22Rv1 (cell line): ENCODE measurements at regions not wholly inside any gene's neighbourhood (a gene's known extent, or its start where the extent isn't known, plus 50 kb on each side); places are given as distances from the start of the nearest gene placed in this dataset.
A peak's percentile ranks its signal among the peaks of the same experiment; 100 is the strongest.

Source experiments
- H3K27ac ChIP-seq: fragments of 450-650 bp; 2 replicates; pipeline ENCODE4 v1.5.1; 2017
- ZFX ChIP-seq: fragments of 450-650 bp; IDR thresholded peaks from 2 replicates; pipeline ENCODE4 v1.6.1; 2017; ENCODE audit warnings: antibody characterized with exemption, borderline replicate concordance
- TF ChIP-seq, protein P1 (sequence below): fragments of 450-650 bp; IDR thresholded peaks from 2 replicates; pipeline ENCODE4 v1.5.1; 2017; ENCODE audit warnings: mild to moderate bottlenecking

DNA sequence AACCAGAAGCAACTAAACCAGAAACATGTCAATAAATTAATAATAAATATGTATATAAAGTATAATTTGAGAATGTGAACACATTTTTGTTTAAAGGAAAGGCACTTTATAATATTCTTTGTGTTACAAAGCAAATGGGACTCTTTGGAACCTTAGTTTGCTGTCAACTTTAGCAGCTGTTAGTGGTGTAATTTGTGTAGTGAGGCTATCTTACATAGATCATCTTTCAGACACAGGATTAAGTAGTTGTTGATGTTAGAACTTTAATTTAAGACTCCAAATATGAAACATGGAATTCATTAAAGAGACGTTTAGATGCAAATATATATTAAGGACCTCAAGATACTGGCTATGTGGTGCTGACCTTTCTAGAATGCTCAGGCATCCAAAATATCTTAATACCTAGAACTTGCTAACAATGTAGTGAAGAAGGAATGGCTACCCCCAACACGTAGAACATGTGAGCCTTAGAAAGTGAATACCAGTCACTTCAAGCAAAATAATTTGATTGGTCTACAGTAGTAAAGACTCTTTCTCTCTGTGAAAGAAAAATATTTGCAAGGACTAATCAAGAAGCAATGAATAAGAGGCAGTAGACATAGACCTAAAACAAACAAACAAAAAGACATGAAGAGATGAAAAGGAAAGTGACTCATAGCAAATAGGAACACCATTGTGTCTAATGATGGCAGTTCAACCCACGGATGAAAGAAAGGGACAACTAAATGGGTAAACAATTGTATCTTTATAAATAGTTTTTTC is 811.4 kb downstream of the USP25 start:
- no peak overlapping the region for H3K27ac ChIP-seq
- TF ChIP-seq, protein P1, sequence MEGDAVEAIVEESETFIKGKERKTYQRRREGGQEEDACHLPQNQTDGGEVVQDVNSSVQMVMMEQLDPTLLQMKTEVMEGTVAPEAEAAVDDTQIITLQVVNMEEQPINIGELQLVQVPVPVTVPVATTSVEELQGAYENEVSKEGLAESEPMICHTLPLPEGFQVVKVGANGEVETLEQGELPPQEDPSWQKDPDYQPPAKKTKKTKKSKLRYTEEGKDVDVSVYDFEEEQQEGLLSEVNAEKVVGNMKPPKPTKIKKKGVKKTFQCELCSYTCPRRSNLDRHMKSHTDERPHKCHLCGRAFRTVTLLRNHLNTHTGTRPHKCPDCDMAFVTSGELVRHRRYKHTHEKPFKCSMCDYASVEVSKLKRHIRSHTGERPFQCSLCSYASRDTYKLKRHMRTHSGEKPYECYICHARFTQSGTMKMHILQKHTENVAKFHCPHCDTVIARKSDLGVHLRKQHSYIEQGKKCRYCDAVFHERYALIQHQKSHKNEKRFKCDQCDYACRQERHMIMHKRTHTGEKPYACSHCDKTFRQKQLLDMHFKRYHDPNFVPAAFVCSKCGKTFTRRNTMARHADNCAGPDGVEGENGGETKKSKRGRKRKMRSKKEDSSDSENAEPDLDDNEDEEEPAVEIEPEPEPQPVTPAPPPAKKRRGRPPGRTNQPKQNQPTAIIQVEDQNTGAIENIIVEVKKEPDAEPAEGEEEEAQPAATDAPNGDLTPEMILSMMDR, result no peak
- TF ChIP-seq ZFX, result no peak

DNA sequence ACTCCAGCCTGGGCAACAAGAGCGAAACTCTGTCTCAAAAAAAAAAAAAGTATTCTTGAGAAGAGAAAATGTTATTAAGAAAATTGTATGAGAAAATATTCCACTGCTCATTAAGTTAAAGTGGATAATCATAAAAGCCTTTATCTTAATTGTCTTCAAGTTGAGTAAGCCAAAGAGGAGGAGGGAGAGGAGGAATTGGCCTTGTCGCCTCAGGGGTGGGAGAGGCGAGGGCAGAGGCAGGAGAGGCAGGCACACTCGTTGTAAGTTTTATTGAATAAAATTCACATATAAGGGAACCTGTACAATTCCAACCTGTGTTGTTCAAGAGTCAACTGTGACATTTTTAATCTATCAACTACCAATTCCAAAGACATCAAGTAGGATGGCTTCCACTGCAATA is 820.3 kb downstream of the USP25 start:
- peak overlapping the region; percentile 49 for H3K27ac ChIP-seq
- TF ChIP-seq, protein P1, result no peak
- no peak for TF ChIP-seq ZFX

DNA sequence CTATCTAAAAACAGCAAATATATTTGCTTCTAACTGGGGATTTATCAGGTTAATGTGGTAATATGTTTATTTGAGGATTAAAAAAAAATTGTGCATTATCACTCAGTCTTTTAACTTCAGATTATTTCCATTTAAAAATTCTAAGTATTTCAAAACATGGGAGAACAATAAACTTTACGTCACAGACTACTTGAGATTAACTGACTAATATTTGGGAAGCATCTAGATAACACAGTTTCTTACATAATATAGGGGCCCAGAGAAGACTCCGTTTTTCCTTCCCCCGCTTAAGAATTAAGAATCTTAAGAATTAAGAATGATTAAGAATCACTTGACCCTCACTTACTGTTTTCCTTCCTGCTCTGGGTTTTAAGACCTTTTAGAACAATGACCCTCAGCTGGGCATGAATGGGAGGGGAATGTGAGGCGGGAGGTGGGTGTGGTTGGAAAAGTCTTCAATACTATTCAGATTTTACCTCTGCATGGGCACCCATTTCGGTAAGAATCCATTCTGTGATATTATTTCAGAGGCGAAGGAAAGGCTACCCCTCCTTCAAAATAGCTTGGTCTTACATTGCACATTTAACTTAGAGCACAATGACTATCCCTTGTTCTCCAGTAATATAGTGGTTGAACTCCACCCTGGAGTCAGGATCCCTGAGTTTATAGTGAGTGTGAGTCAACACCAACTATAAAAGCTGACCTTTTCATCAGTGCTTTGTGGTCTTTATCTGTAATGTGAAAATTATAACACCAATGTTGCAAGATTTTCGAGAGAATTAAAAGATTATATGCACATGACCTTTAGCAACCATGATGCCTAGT is 821.3 kb downstream of the USP25 start:
- peak overlapping the region; percentile 49 for H3K27ac ChIP-seq
- no peak for TF ChIP-seq ZFX
- TF ChIP-seq, protein P1, result no peak

DNA sequence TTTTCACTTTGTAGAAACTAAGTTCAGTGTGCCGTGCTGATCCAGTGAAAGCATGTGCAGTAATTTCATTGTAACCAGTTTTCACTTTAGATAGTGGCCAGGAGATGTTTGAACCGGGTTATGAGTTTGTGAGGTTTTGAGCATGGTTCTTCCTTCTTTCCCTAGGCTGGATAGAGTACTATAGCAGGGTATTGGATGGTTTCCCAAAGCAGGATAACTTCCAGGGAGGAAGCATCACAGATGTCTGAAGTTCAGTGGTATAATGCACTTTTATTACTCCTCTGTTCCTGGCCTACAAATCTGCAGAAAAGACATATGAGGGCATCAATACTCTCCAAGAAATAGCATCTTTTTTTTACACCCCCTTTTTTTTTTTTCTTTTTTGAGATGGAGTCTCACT is 823.1 kb downstream of the USP25 start:
- no peak overlapping the region for H3K27ac ChIP-seq
- TF ChIP-seq ZFX, result no peak
- TF ChIP-seq, protein P1, result no peak

DNA sequence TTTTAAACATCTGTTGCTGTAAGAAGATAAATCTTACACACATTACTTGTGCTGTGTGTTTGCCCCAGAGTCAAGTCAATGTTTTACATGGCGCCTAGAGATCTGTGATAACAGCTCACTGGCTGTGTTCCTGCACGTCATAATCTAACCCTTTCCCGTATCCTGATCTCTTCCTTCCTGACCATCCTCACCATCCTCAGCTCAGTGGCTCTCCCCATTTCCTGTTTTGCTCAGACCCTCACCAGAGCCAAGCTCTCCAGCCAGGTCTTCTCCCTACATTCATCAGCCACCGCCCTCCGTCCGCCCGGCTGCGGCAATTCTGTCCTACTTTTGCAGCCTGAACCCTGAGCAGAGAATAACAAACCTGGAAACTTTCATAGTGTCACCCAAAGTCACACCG is 824.7 kb downstream of the USP25 start:
- H3K27ac ChIP-seq, result no peak overlapping the region
- TF ChIP-seq, protein P1, result no peak
- no peak for TF ChIP-seq ZFX

DNA sequence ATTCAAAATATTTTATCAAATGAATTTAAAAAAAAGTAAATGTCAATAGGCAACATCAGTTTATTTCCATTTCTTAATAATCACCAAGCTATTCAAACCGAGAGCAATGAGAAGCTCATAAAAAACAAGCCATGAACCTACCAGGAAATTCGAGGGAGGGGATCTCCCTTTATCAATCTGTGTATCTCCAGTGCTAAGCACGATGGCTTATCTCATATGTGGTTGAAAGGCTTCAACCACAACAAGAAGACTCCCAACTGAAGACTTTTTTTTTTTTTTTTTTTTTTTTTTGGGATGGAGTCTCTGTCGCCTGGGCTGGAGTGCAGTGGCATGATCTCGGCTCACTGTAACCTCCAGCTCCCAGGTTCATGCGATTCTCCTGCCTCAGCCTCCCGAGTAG is 833.3 kb downstream of the USP25 start:
- no peak overlapping the region for H3K27ac ChIP-seq
- TF ChIP-seq ZFX, result no peak
- TF ChIP-seq, protein P1, result no peak

DNA sequence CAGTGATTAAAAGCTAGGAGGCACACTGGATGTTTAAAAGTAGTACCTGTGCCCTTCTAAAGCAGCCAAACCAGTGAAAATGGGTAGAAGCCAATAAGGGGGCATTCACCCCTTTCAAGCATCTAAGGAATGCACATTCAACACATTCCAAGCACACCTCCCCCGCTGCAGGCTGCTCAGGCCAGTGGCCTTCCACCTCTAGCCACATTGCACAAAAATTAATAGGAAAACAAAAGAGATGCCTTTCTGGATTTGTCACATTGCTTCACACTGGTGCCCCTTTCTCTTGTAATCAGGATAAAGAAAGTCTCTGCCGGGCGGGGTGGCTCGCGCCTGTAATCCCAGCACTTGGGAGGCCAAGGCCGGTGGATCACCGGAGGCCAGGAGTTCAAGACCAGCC is 834.0 kb downstream of the USP25 start:
- H3K27ac ChIP-seq, result no peak overlapping the region
- TF ChIP-seq, protein P1, result no peak
- no peak for TF ChIP-seq ZFX
